ENCODE measurements at regions not wholly inside any gene's neighbourhood (a gene's known extent, or its start where the extent isn't known, plus 50 kb on each side); places are given as distances from the start of the nearest gene placed in this dataset.
"Not testable (repeated sequence)": the region's sequence is repeated elsewhere in the genome, so short reads cannot be mapped to it uniquely, and the experiment has no call there.

GRCh38 chr2:16038621-16039020 is 98.3 kb downstream of the MYCN start:
- DNase-seq, result no peak

DNA sequence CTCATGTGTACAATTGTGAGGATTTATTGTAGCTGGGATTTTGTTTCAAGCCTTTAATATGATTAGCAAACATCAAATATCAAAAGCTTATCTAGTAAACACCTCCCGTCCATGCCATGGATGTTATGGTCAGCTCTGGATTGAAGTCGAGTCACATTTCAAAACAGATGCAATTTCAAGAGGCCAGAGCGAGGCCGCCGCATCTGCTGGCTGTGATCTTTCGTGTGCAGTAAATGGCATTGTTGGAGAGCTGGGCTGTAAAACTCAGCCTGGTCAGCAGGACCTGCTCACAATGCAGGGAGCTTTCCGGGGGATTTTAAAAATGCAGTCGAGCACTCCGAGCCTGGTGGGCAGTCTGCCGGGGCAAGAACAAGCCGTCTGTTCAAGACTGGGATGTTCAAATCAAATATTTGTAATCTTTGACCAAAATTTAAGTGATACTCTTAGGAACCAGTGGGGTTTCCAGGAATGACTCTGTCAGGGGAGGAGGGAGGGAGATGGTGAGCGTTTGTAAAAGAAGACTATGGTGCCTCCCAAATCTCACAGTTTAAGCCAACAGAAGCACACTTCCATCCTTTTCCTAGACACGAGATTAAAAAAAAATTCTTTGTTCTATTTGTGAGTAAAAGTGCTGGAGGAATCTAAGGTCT is 97.6 kb downstream of the MYCN start:
- no peak for DNase-seq

GRCh38 chr2:16036951-16037350 is 96.6 kb downstream of the MYCN start:
- DNase-seq, result no peak

GRCh38 chr2:16035747-16036745 is 95.7 kb downstream of the MYCN start:
- DNase-seq, result no peak

- no peak for DNase-seq
Observed at GRCh38 chr2:16034975-16035746, 94.8 kb downstream of the MYCN start.

DNA sequence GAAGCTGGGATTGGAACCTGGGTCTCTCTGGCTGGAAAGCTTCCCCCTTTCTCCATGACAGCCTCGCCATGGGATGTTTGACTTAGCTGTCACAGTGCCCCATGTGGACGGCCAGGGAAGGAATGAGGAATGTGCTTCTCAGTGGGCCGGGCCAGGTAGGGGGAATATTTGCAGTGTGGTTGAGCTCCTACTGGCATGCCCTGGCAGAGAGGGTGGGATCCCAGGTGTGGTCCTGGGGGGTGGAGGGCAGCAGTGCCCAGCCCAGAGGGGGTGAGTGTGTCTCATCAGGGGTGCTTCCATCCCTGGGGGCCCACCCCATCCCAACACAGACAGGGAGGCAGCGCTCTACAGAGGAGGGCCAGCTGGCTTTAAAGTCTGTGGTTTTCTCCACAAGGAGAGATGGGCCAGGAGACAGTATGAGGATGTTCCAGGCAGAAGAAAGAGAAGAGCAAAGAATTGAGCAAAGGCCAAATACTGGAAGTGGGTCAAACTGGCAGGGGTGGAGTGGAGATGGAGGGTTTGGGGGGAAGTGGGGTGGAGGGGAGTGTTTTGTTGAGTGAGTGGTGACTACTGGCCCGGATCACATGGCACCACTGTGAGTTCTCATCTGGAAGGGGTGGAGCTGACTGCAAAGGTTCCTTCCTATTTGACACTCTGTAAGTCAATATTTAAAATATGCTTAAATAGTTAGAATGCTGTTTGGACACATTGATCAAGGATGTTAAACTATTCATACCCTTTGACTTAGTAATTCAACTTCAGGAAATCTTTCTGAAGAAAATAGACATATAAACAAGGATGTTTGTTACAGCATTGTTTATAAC is 94.0 kb downstream of the MYCN start:
- no peak for DNase-seq

DNA sequence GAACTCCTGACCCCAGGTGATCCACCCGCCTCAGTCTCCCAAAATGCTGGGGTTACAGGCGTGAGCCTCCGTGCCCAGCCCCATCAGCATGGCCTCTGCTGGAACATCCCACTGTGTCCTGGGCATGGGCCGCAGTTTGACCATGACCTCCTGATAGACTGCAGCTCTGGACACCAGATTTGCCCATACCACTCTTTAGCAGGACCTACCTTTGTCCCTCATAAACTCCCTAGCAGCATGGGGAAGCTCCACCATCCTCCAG is 92.6 kb downstream of the MYCN start:
- no peak for DNase-seq

- no peak for DNase-seq
Observed at GRCh38 chr2:16032282-16033031, 92.1 kb downstream of the MYCN start.

GRCh38 chr2:16031848-16032159 is 91.5 kb downstream of the MYCN start:
- no peak for DNase-seq

GRCh38 chr2:16031058-16031847 is 90.9 kb downstream of the MYCN start:
- no peak for DNase-seq

GRCh38 chr2:16030206-16031057 is 90.1 kb downstream of the MYCN start:
- DNase-seq, result no peak

GRCh38 chr2:16028644-16029043 is 88.3 kb downstream of the MYCN start:
- DNase-seq, result no peak

DNA sequence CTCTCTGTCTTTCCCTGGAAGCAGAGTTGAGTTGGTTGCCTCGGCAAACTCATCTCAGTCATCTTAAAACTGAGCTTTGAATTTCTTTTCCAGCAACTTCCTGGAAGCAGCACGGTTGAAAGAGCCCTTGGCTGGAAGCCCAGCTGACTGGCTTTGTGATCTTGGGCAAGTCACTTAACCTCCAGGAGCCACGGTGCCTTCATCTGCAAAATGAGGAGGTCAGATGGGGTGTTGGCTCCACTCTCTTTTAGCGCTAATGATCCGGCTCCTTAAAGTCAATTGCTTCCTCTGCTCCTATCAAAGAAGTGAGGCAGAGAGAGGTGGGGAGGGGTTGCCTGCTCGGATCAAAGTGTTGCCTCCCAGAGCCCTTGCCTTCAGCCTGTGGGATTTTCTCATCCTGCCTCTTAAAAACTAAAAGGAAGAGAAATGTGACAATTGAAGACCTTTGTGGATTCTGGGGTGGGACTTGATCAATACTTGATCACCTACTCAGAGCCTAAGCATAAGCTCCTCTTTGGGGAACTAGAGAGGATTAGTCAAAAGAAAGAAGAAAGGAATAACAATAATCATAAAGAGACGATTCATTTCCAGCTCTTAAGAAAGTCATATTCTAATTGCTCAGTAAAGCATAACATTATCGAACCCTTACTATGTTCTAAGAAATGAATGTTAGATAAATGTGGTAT is 86.6 kb downstream of the MYCN start:
- DNase-seq, result no peak

- no peak for DNase-seq
Observed at GRCh38 chr2:16025876-16026640, 85.7 kb downstream of the MYCN start.

DNA sequence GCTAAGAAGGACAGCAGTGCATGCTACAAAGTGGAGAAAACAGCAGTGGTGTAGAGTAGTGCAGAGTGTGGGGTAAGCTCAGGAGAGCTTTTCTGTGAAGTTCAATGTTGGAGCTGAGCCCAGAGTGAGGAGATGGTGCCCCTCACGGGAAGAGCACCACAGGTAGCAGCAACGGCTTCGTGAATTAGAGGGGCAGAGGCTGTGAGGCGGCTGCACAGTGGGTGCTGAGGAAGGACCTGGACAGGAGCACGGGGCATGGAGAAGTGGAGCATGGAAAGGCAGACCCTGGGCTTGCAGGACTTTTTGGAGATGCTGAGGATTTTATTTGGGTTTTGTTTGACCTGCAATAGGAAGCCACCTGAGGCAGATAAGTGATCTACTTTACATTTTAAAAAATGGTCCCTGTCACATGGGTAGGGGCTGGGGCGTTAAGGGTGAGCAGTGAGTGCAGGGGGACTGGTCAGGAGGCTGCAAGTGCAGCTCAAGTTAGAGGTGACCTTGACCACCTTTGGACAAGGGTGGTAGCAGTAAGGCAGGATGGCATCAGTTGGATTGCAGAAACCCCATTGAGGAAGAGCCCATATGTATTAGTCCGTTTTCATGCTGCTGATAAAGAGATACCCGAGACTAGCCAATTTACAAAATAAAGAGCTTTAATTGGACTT is 85.0 kb downstream of the MYCN start:
- DNase-seq, result no peak

- not testable (repeated sequence) for DNase-seq
Observed at GRCh38 chr2:16024628-16025027, 84.3 kb downstream of the MYCN start.

DNA sequence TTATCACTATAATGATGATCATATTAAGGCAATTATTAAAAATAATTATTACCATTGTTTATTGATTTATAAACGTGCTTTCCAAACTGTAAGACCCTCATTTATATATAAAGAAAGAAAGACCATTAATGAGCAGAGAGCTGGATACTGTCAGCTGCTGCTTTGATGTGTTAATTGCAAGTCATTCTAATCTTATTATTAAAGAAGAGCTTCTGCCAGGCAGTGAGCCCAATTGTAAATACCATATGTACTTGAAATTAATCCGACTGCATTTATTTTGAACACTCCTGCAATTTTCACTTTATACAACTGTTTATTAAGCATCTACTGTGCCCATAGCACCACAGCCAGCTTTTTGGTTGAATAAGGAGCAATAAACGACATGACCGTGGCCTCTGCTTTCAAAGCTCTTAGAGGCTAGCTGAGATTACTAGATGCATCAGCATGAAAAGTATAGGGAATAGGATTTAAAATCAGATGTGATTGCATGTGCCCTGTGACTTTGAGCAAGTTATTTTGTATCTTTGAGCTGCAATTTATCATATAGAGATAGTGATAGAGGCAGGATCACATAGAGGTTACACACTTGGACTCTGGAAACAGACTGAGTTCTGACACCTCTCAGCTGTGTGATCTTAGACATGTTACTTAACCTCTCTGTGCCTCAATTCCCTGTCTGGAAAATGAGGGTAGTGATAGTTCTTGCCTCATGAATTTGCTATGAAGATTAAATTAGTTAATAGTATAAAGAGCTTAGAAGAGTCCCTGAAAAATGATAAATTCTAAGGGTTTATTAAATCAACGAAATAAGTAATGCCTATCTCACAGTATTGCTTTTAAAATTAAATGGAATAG is 83.4 kb downstream of the MYCN start:
- no peak for DNase-seq
